B cell (primary cell): ENCODE measurements at regions not wholly inside any gene's neighbourhood (a gene's known extent, or its start where the extent isn't known, plus 50 kb on each side); places are given as distances from the start of the nearest gene placed in this dataset.

Source experiments
- ATAC-seq: fragments of 200-7000 bp; cut with Tn5 transposase; one replicate; pipeline ENCODE4 v1.10.0; 2021; ENCODE audit warnings: low read depth, mild to moderate bottlenecking, moderate number of reproducible peaks, moderate library complexity
- CTCF ChIA-PET: fragments of 350-600 bp; sonication (Branson Sonifier 250); formaldehyde crosslinking; loops from one replicate; lab custom pipeline; 2021; ENCODE audit warnings: antibody characterized with exemption, inconsistent platforms; lab: Charles Lee
- POLR2A ChIA-PET: fragments of 350-600 bp; sonication (Branson Sonifier 250); formaldehyde crosslinking; loops from one replicate; lab custom pipeline; 2021; ENCODE audit warnings: antibody characterized with exemption; lab: Charles Lee
- DNase-seq: peaks from one replicate; pipeline ENCODE4 v3.0.0; 2013
- H2AFZ ChIP-seq: 2 replicates; pipeline ENCODE4 v1.6.1; 2012; ENCODE audit warnings: mild to moderate bottlenecking, low read depth, low read length; ENCODE audit not compliant: insufficient read depth, poor library complexity, severe bottlenecking
- H3K27ac ChIP-seq, 2 donors: 1 replicate in 1 of 2; 2 replicates in 1 of 2; pipeline ENCODE4 v1.5.1; 2012 to 2013; ENCODE audit warnings: low read length in 2 of 2, mild to moderate bottlenecking in 2 of 2, moderate library complexity in 1 of 2
- H3K27me3 ChIP-seq, 4 experiments: fragments of 200-600 bp in 1 of 4; sonication (generic) in 1 of 4; replicated peaks in 1 of 4; 1 replicate in 2 of 4; 2 replicates in 2 of 4; pipeline versions ENCODE4 v1.6.1 to v1.7.0; 2013 to 2016; ENCODE audit warnings: low read length in 3 of 4, mild to moderate bottlenecking in 2 of 4, mixed read lengths in 1 of 4, moderate library complexity in 1 of 4; ENCODE audit not compliant: insufficient read depth in 4 of 4, control insufficient read depth in 3 of 4; ENCODE audit errors: control extremely low read depth in 1 of 4
- H3K36me3 ChIP-seq, 2 experiments: replicated peaks in 1 of 2; 1 replicate in 1 of 2; 2 replicates in 1 of 2; pipeline versions ENCODE4 v1.6.1 to v1.7.1; 2013; ENCODE audit warnings: low read length in 1 of 2; ENCODE audit not compliant: insufficient read depth in 2 of 2, control insufficient read depth in 1 of 2; ENCODE audit errors: control extremely low read depth in 1 of 2, extremely low read depth in 1 of 2
- H3K4me1 ChIP-seq, 2 donors: fragments of 200-600 bp in 1 of 2; sonication (generic) in 1 of 2; 1 replicate in 1 of 2; 2 replicates in 1 of 2; pipeline versions ENCODE4 v1.5.1 to v1.6.1; 2013 to 2017; ENCODE audit warnings: low read length in 2 of 2; ENCODE audit not compliant: control insufficient read depth in 2 of 2, insufficient read depth in 2 of 2
- H3K4me2 ChIP-seq: replicated peaks from 2 replicates; pipeline ENCODE3; 2012; ENCODE audit warnings: mild to moderate bottlenecking, low read depth, low read length; ENCODE audit not compliant: poor library complexity, severe bottlenecking
- H3K4me3 ChIP-seq, 5 experiments: fragments of 200-600 bp in 1 of 5; sonication (generic) in 1 of 5; 1 replicate in 3 of 5; 2 replicates in 2 of 5; pipeline versions ENCODE4 v1.5.1 to v1.7.0; 2011 to 2016; ENCODE audit warnings: low read length in 4 of 5, mild to moderate bottlenecking in 4 of 5, low read depth in 2 of 5, control low read depth in 1 of 5, moderate library complexity in 1 of 5; ENCODE audit not compliant: insufficient read depth in 1 of 5; ENCODE audit errors: control extremely low read depth in 1 of 5, extremely low read depth in 1 of 5
- H3K79me2 ChIP-seq: fragments of 200-600 bp; sonication (generic); one replicate; pipeline ENCODE4 v1.6.0; 2016; ENCODE audit warnings: low read length; ENCODE audit not compliant: control insufficient read depth, insufficient read depth
- H3K9ac ChIP-seq: fragments of 200-600 bp; sonication (generic); 2 replicates; pipeline ENCODE4 v1.6.1; 2017; ENCODE audit warnings: mild to moderate bottlenecking, low read length, moderate library complexity
- H3K9me3 ChIP-seq, 3 donors: one replicate each; pipeline versions ENCODE4 v1.6.1 to v1.7.1; 2013; ENCODE audit warnings: low read length in 2 of 3; ENCODE audit not compliant: control insufficient read depth in 2 of 3, insufficient read depth in 1 of 3; ENCODE audit errors: control extremely low read depth in 1 of 3
- H4K20me1 ChIP-seq: 2 replicates; pipeline ENCODE4 v1.6.0; 2012; ENCODE audit warnings: mild to moderate bottlenecking, low read length; ENCODE audit not compliant: insufficient read depth, control insufficient read depth, poor library complexity, severe bottlenecking
- H3K27ac Mint-ChIP-seq: one replicate; pipeline ENCODE4 v1.8.0; 2021; ENCODE audit warnings: mixed read lengths
- H3K27me3 Mint-ChIP-seq: one replicate; pipeline ENCODE4 v1.8.0; 2021; ENCODE audit warnings: mixed read lengths
- H3K4me1 Mint-ChIP-seq: one replicate; pipeline ENCODE4 v1.8.0; 2021; ENCODE audit warnings: mixed read lengths
- H3K4me3 Mint-ChIP-seq: one replicate; pipeline ENCODE4 v1.8.0; 2021; ENCODE audit warnings: mixed read lengths
- H3K9me3 Mint-ChIP-seq: one replicate; pipeline ENCODE4 v1.8.0; 2022; ENCODE audit warnings: mixed read lengths; ENCODE audit not compliant: insufficient read depth
- EZH2 ChIP-seq: IDR thresholded peaks from 2 replicates; pipeline ENCODE4 v1.6.1; 2012; ENCODE audit warnings: borderline replicate concordance, low read depth, mild to moderate bottlenecking, moderate library complexity, low read length; ENCODE audit not compliant: insufficient read depth, poor library complexity, severe bottlenecking
- WGBS: methylation state at CpG from one replicate; pipeline ENCODE4 v1.1.5; 2013; ENCODE audit warnings: missing lambda C conversion rate; ENCODE audit not compliant: insufficient coverage; 5-methylcytosine and 5-hydroxymethylcytosine counted together
- intact Hi-C: fragments of 100-400 bp; cut with micrococcal nuclease; formaldehyde crosslinking; loops from one replicate; pipeline ENCODE4 v1.10.0; 2022
- TF ChIP-seq, protein P1 (sequence below): fragments of 200-600 bp; IDR thresholded peaks from one replicate; pipeline ENCODE4 v1.8.0; 2022; ENCODE audit warnings: antibody characterized with exemption, mild to moderate bottlenecking

- Mint-ChIP-seq H3K27ac (no peak overlapping the region), H3K4me3 (no peak overlapping the region), H3K4me1 (no peaks in the 10 kb centered on the region), H3K27me3 (no peaks in the 10 kb centered on the region), H3K9me3 (peaks cover under 1% of the 10 kb centered on the region)
- intact Hi-C loops, result no loop called here
- Histone ChIP-seq H3K79me2 (no peaks in the 10 kb centered on the region), H3K36me3 (no peaks in the 10 kb centered on the region), H3K4me2 (no peak overlapping the region), H3K9ac (no peak overlapping the region), H4K20me1 (no peaks in the 10 kb centered on the region), H2AFZ (no peak overlapping the region), H3K27me3 (no peaks in the 10 kb centered on the region), H3K9me3 (peaks cover 0 to 4% (median 3%) of the 10 kb centered on the region in 3 donors), H3K4me1 (no peaks in the 10 kb centered on the region), H3K27ac (no peak overlapping the region), H3K4me3 (no peak overlapping the region)
- WGBS, result 86% methylated on average over 2 of the region's 3 CpGs
- ATAC-seq, result no peak
- DNase-seq, result no peak
- TF ChIP-seq EZH2, result no peak
- TF ChIP-seq, protein P1, sequence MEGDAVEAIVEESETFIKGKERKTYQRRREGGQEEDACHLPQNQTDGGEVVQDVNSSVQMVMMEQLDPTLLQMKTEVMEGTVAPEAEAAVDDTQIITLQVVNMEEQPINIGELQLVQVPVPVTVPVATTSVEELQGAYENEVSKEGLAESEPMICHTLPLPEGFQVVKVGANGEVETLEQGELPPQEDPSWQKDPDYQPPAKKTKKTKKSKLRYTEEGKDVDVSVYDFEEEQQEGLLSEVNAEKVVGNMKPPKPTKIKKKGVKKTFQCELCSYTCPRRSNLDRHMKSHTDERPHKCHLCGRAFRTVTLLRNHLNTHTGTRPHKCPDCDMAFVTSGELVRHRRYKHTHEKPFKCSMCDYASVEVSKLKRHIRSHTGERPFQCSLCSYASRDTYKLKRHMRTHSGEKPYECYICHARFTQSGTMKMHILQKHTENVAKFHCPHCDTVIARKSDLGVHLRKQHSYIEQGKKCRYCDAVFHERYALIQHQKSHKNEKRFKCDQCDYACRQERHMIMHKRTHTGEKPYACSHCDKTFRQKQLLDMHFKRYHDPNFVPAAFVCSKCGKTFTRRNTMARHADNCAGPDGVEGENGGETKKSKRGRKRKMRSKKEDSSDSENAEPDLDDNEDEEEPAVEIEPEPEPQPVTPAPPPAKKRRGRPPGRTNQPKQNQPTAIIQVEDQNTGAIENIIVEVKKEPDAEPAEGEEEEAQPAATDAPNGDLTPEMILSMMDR, result no peak
- ChIA-PET POLR2A (no interaction called here), CTCF (no interaction called here)
Measured at GRCh38 chr3:106837616-106838015, 539.6 kb upstream of the CCDC54 start.

DNA sequence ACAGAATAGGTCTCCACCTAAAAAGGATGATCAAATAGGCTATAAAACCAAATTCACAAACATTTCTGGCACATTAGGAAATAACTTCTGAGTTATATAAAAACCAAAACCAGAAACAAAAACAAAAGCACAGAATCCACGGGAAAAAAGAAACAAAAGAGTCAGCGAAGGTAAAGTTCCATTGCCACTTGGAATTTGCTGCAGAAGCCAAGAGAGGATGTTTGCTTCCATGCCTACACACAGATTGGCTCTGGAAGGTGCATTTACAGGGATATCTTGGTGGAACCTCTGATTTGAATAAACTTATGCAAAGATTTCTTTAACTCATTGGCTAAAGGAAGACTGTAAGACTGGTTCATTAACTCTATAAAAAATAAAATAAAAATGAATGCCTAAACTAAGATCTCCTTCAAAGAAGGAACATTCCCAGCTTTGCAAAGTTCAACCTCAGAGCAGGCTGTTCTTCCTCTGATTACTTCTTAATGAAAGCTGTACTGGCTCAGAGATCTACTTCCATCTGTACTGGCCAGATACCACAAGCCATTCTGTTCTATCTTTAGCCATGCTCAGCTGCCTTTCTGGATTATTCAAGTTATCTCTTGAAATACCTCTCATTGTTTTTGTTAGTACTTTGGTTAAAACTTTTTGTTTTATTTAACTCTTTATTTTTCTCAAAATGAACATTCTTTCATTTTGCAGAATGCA lies 537.5 kb upstream of the CCDC54 start:
- Histone ChIP-seq H3K79me2 (no peaks in the 10 kb centered on the region), H2AFZ (no peak overlapping the region)

More for the DNA sequence above, 537.5 kb upstream of the CCDC54 start:
- intact Hi-C loops, result no loop called here
- H3K4me1 Mint-ChIP-seq, result no peaks in the 10 kb centered on the region
- H3K4me3 ChIP-seq, result no peak overlapping the region
- no peak overlapping the region for H3K27ac Mint-ChIP-seq
- ATAC-seq (no peak), DNase-seq (no peak)
- H3K27me3 ChIP-seq, result no peaks in the 10 kb centered on the region
- TF ChIP-seq, protein P1, result no peak
- no peak for TF ChIP-seq EZH2
- H3K27ac ChIP-seq, result no peak overlapping the region
- POLR2A ChIA-PET, result no interaction called here
- H4K20me1 ChIP-seq, result no peaks in the 10 kb centered on the region
- peaks cover 0 to 4% (median 0%) of the 10 kb centered on the region in 3 donors for H3K9me3 ChIP-seq
- H3K4me3 Mint-ChIP-seq, result no peak overlapping the region
- no peaks in the 10 kb centered on the region for H3K4me1 ChIP-seq
- H3K9me3 Mint-ChIP-seq, result no peaks in the 10 kb centered on the region
- no peak overlapping the region for H3K4me2 ChIP-seq
- peaks cover 1% of the 10 kb centered on the region for H3K27me3 Mint-ChIP-seq
- 100% methylated on average over 1 of the region's 2 CpGs for WGBS
- CTCF ChIA-PET, result no interaction called here
- no peak overlapping the region for H3K9ac ChIP-seq
- H3K36me3 ChIP-seq, result no peaks in the 10 kb centered on the region
